ENCODE measurements at regions not wholly inside any gene's neighbourhood (a gene's known extent, or its start where the extent isn't known, plus 50 kb on each side); places are given as distances from the start of the nearest gene placed in this dataset.

DNA sequence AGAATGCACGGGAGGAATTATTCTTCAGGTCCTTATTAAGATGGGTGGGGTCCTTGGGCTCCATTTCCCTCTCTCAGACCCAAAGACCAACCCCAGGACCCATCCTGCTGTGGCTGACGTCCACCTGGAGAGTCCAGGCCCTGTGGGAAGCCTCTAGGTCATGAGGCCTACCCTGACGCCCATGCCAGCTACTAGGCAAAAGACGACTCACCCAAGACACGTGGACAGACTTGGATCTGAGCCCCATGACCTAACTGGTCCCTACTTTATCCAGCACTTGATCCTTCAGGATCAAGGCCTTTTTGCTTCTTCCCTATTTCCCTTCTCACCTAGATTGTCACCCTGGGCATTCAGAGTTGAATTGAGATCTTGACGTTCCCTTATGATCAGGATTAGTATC, 56.0 kb upstream of the CASZ1 start:
- no peak for TF ChIP-seq CTCF (IDR thresholded peaks at IDR 0.05; ENCODE audit: poor library complexity)
- no peak for TF ChIP-seq EZH2 (IDR thresholded peaks at IDR 0.05; ENCODE audit: borderline replicate concordance)
